ENCODE measurements at regions not wholly inside any gene's neighbourhood (a gene's known extent, or its start where the extent isn't known, plus 50 kb on each side); places are given as distances from the start of the nearest gene placed in this dataset.

DNA sequence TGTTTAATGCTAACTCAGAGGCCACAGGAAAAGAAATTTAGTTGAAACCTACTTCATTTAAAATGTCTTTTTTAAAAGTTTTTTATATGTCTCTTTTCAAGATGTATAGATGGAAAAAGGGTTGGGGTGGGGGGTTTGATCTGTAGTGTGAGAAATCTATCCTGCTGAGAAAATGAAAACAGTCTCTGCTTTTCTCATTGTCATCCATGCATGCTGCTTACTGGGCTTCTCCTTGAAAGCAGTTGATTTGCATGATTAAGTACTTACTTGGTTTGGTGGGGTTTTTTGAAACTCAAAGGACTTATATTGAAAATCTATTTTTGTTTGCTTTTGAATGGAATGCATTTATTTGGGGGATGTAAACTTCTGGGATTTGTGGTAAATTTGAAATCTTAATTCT lies 313.6 kb upstream of the DKK2 start:
- Histone ChIP-seq H3K79me1 (ENCODE audit: low read depth in 1 of 2, low read length in 2 of 2) (no peaks in the 10 kb centered on the region), H3K9me1 (ENCODE audit: insufficient read depth, low read length) (no peaks in the 10 kb centered on the region), H3K14ac (replicated peaks; ENCODE audit: low read depth, low read length) (no peak overlapping the region), H3K9ac (ENCODE audit: low read depth, low read length) (no peak overlapping the region), H3K36me3 (ENCODE audit: control insufficient read depth, insufficient read depth, low read length) (no peaks in the 10 kb centered on the region), H3K56ac (ENCODE audit: extremely low read depth, insufficient read depth, low read length) (no peak overlapping the region), H2BK15ac (ENCODE audit: low read depth, low read length) (no peak overlapping the region), H2BK5ac (ENCODE audit: low read depth, low read length, poor library complexity, severe bottlenecking) (no peak overlapping the region), H2AFZ (replicated peaks; ENCODE audit: low read length, poor library complexity) (no peak overlapping the region), H4K91ac (ENCODE audit: insufficient read depth, low read depth, low read length) (no peak overlapping the region), H3K9me3 (ENCODE audit: control insufficient read depth, insufficient read depth, low read length) (no peaks in the 10 kb centered on the region), H2AK9ac (replicated peaks; ENCODE audit: low read depth, low read length, poor library complexity) (no peak overlapping the region), H4K20me1 (ENCODE audit: insufficient read depth, low read length) (no peaks in the 10 kb centered on the region), H3K23ac (ENCODE audit: low read depth, low read length) (no peak overlapping the region), H3K4me1 (ENCODE audit: control insufficient read depth, insufficient read depth, low read length) (no peaks in the 10 kb centered on the region), H2AK5ac (ENCODE audit: low read depth, low read length) (no peak overlapping the region), H3K4me2 (ENCODE audit: low read depth, low read length) (no peak overlapping the region), H3K27me3 (ENCODE audit: control insufficient read depth, insufficient read depth, low read length) (no peaks in the 10 kb centered on the region), H4K5ac (ENCODE audit: low read depth, low read length) (no peak overlapping the region), H2BK120ac (ENCODE audit: low read depth, low read length) (no peak overlapping the region), H3K4ac (ENCODE audit: low read depth, low read length) (no peak overlapping the region), H3K27ac (ENCODE audit: insufficient read depth, low read length) (no peak overlapping the region), H4K8ac (ENCODE audit: low read depth in 2 of 2, low read length in 2 of 2) (no peak overlapping the region), H2BK20ac (ENCODE audit: low read depth, low read length) (no peak overlapping the region), H3K4me3 (ENCODE audit: insufficient read depth, low read depth, low read length) (no peak overlapping the region), H3K18ac (ENCODE audit: low read depth, low read length) (no peak overlapping the region)
- ChIA-PET CTCF (no interaction called here), POLR2A (ENCODE audit: unreplicated experiment) (no interaction called here)
- no peak for TF ChIP-seq BHLHE40 (IDR thresholded peaks at IDR 0.05; ENCODE audit: low read depth, low read length)
- TF ChIP-seq, protein P1, sequence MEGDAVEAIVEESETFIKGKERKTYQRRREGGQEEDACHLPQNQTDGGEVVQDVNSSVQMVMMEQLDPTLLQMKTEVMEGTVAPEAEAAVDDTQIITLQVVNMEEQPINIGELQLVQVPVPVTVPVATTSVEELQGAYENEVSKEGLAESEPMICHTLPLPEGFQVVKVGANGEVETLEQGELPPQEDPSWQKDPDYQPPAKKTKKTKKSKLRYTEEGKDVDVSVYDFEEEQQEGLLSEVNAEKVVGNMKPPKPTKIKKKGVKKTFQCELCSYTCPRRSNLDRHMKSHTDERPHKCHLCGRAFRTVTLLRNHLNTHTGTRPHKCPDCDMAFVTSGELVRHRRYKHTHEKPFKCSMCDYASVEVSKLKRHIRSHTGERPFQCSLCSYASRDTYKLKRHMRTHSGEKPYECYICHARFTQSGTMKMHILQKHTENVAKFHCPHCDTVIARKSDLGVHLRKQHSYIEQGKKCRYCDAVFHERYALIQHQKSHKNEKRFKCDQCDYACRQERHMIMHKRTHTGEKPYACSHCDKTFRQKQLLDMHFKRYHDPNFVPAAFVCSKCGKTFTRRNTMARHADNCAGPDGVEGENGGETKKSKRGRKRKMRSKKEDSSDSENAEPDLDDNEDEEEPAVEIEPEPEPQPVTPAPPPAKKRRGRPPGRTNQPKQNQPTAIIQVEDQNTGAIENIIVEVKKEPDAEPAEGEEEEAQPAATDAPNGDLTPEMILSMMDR (conservative IDR thresholded peaks at IDR 0.05; ENCODE audit: low read depth, low read length), result no peak
- no peak for TF ChIP-seq FOS (IDR thresholded peaks at IDR 0.05; ENCODE audit: low read depth, low read length)
- TF ChIP-seq CHD1 (IDR thresholded peaks at IDR 0.05; ENCODE audit: low read depth, low read length), result no peak
- no peak for TF ChIP-seq RAD21 (IDR thresholded peaks at IDR 0.05; ENCODE audit: low read length)
- TF ChIP-seq CEBPB (IDR thresholded peaks at IDR 0.05; ENCODE audit: low read depth, low read length), result no peak
- TF ChIP-seq NFE2L2 (IDR thresholded peaks at IDR 0.05; ENCODE audit: low read depth, low read length), result no peak
- TF ChIP-seq, protein P2, sequence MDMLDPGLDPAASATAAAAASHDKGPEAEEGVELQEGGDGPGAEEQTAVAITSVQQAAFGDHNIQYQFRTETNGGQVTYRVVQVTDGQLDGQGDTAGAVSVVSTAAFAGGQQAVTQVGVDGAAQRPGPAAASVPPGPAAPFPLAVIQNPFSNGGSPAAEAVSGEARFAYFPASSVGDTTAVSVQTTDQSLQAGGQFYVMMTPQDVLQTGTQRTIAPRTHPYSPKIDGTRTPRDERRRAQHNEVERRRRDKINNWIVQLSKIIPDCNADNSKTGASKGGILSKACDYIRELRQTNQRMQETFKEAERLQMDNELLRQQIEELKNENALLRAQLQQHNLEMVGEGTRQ (IDR thresholded peaks at IDR 0.05; ENCODE audit: low read depth, low read length), result no peak
- TF ChIP-seq RCOR1 (IDR thresholded peaks at IDR 0.05; ENCODE audit: insufficient replicate concordance, low read length), result no peak
- TF ChIP-seq MXI1 (IDR thresholded peaks at IDR 0.05; ENCODE audit: borderline replicate concordance, low read depth, low read length), result no peak
- TF ChIP-seq MAZ (IDR thresholded peaks at IDR 0.05; ENCODE audit: borderline replicate concordance, low read depth, low read length), result no peak
- no peak for TF ChIP-seq MAFK (IDR thresholded peaks at IDR 0.05; ENCODE audit: low read depth, low read length)
- no peak for TF ChIP-seq RFX5 (IDR thresholded peaks at IDR 0.05; ENCODE audit: low read depth, low read length)
- ATAC-seq (ENCODE audit: low read depth) (no peak), DNase-seq (no peak)
- dilution Hi-C loops (cut with HindIII; ENCODE audit: low sequenced_read_pairs, unreplicated experiment), result no loop called here
- no TSS peak for BruUV-seq (replicated peaks)
- in situ Hi-C loops (cut with MboI; ENCODE audit: low sequenced_read_pairs), result no loop called here
- intact Hi-C loops (cut with micrococcal nuclease), result loop anchor here (5.0 kb wide), 1 partner anchor 32 kb away; no protein-coding TSS in a partner anchor
